ENCODE measurements at regions not wholly inside any gene's neighbourhood (a gene's known extent, or its start where the extent isn't known, plus 50 kb on each side); places are given as distances from the start of the nearest gene placed in this dataset.

DNA sequence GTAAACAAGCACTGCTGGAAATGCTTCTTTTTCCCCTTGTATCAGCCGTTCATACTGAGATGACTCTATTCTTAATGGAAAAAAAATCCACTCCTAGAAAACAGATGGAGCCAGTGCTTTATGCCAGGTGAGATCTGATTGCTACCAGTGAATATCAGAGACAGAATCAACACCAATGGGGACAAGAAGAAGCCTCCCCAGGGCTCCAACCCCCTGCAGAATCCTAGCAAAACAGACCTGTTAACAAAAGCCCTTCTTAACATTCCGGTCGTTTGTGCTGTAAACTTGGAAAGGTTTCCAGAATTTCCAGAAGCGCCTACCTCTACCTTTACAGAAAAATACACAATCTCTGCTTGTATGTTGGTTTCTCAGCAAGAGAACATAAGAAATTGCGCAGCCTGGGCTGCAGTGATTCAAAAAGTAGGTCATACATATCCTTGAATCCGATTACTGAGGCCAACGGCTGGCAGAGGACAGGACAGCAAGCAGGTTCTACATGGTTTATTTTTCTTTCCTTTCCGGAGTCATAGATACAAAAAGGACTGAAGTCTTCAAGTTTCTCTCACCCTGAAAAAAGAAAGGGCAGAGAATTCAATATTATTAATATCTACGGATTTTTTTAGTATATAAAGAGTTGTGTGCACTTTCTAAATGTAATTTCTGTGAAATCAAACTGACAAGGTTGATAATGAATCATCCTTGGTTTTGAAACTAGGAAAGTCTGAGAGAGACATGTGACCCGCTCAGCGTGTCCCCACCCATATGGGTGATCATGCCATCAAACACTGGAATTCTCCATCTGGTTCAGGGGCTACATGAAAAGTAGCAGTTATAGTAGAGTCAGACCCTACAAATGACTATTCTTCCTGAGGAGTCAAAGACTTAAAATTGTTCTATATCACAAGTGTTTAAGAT, 266.7 kb upstream of the MGAT5 start:
- H3K27me3 ChIP-seq (replicated peaks in 1 of 4; ENCODE audit: control extremely low read depth in 1 of 4, control insufficient read depth in 3 of 4, insufficient read depth in 4 of 4, low read length in 3 of 4): peaks cover 0 to 2% (median 0%) of the 10 kb centered on the region in 4 experiments
- DNase-seq: no peak
- no peaks in the 10 kb centered on the region for H3K4me1 ChIP-seq (ENCODE audit: control insufficient read depth in 2 of 2, insufficient read depth in 2 of 2, low read length in 2 of 2)
- ATAC-seq (ENCODE audit: low read depth): no peak
- H3K9ac ChIP-seq (ENCODE audit: low read length): no peak overlapping the region
- Mint-ChIP-seq H3K4me3 (no peak overlapping the region), H3K27ac (no peak overlapping the region), H3K4me1 (no peaks in the 10 kb centered on the region), H3K9me3 (ENCODE audit: insufficient read depth) (no peaks in the 10 kb centered on the region), H3K27me3 (peaks cover 4% of the 10 kb centered on the region)
- intact Hi-C loops (cut with micrococcal nuclease): no loop called here
- TF ChIP-seq EZH2 (IDR thresholded peaks at IDR 0.05; ENCODE audit: borderline replicate concordance, insufficient read depth, low read depth, low read length, poor library complexity, severe bottlenecking): no peak
- TF ChIP-seq CTCF (IDR thresholded peaks at IDR 0.05): no peak
- peaks cover 0 to 10% (median 0%) of the 10 kb centered on the region in 3 donors for H3K9me3 ChIP-seq (ENCODE audit: control extremely low read depth in 1 of 3, control insufficient read depth in 2 of 3, insufficient read depth in 1 of 3, low read length in 2 of 3)
- H3K4me2 ChIP-seq (replicated peaks; ENCODE audit: low read depth, low read length, poor library complexity, severe bottlenecking): no peak overlapping the region
- no peaks in the 10 kb centered on the region for H4K20me1 ChIP-seq (ENCODE audit: control insufficient read depth, insufficient read depth, low read length, poor library complexity, severe bottlenecking)
- WGBS (ENCODE audit: insufficient coverage): 80% methylated on average over 4 of the region's 11 CpGs
- H3K4me3 ChIP-seq (ENCODE audit: control extremely low read depth in 1 of 5, extremely low read depth in 1 of 5, insufficient read depth in 1 of 5, low read depth in 2 of 5, low read length in 4 of 5): no peak overlapping the region
- ChIA-PET CTCF (no interaction called here), POLR2A (no interaction called here)
- no peak overlapping the region for H2AFZ ChIP-seq (ENCODE audit: insufficient read depth, low read depth, low read length, poor library complexity, severe bottlenecking)
- H3K79me2 ChIP-seq (ENCODE audit: control insufficient read depth, insufficient read depth, low read length): no peaks in the 10 kb centered on the region
- H3K27ac ChIP-seq (ENCODE audit: low read length in 2 of 2): no peak overlapping the region
- no peaks in the 10 kb centered on the region for H3K36me3 ChIP-seq (replicated peaks in 1 of 2; ENCODE audit: control extremely low read depth in 1 of 2, control insufficient read depth in 1 of 2, extremely low read depth in 1 of 2, insufficient read depth in 2 of 2, low read length in 1 of 2)

GRCh38 chr2:133988316-133988891, 265.5 kb upstream of the MGAT5 start:
- 97% methylated on average over 10 of the region's 12 CpGs for WGBS (ENCODE audit: insufficient coverage)
- TF ChIP-seq EZH2 (IDR thresholded peaks at IDR 0.05; ENCODE audit: borderline replicate concordance, insufficient read depth, low read depth, low read length, poor library complexity, severe bottlenecking): no peak
- TF ChIP-seq CTCF (IDR thresholded peaks at IDR 0.05): no peak
- intact Hi-C loops (cut with micrococcal nuclease): no loop called here

More at GRCh38 chr2:133988316-133988891, 265.5 kb upstream of the MGAT5 start:
- H3K27ac ChIP-seq (ENCODE audit: low read length in 2 of 2): no peak overlapping the region
- no peak overlapping the region for H2AFZ ChIP-seq (ENCODE audit: insufficient read depth, low read depth, low read length, poor library complexity, severe bottlenecking)
- H3K27me3 Mint-ChIP-seq: peaks cover 4% of the 10 kb centered on the region
- POLR2A ChIA-PET: no interaction called here
- ATAC-seq (ENCODE audit: low read depth) (no peak), DNase-seq (no peak)
- H3K4me1 Mint-ChIP-seq: no peaks in the 10 kb centered on the region
- no peak overlapping the region for H3K4me2 ChIP-seq (replicated peaks; ENCODE audit: low read depth, low read length, poor library complexity, severe bottlenecking)
- H4K20me1 ChIP-seq (ENCODE audit: control insufficient read depth, insufficient read depth, low read length, poor library complexity, severe bottlenecking): no peaks in the 10 kb centered on the region
- H3K36me3 ChIP-seq (replicated peaks in 1 of 2; ENCODE audit: control extremely low read depth in 1 of 2, control insufficient read depth in 1 of 2, extremely low read depth in 1 of 2, insufficient read depth in 2 of 2, low read length in 1 of 2): no peaks in the 10 kb centered on the region
- H3K4me3 ChIP-seq (ENCODE audit: control extremely low read depth in 1 of 5, extremely low read depth in 1 of 5, insufficient read depth in 1 of 5, low read depth in 2 of 5, low read length in 4 of 5): no peak overlapping the region
- CTCF ChIA-PET: no interaction called here
- H3K9me3 ChIP-seq (ENCODE audit: control extremely low read depth in 1 of 3, control insufficient read depth in 2 of 3, insufficient read depth in 1 of 3, low read length in 2 of 3): peaks cover 0 to 9% (median 0%) of the 10 kb centered on the region in 3 donors
- H3K9ac ChIP-seq (ENCODE audit: low read length): no peak overlapping the region
- no peaks in the 10 kb centered on the region for H3K79me2 ChIP-seq (ENCODE audit: control insufficient read depth, insufficient read depth, low read length)
- H3K9me3 Mint-ChIP-seq (ENCODE audit: insufficient read depth): no peaks in the 10 kb centered on the region
- H3K27ac Mint-ChIP-seq: no peak overlapping the region
- H3K27me3 ChIP-seq (replicated peaks in 1 of 4; ENCODE audit: control extremely low read depth in 1 of 4, control insufficient read depth in 3 of 4, insufficient read depth in 4 of 4, low read length in 3 of 4): peaks cover 0 to 2% (median 0%) of the 10 kb centered on the region in 4 experiments
- no peaks in the 10 kb centered on the region for H3K4me1 ChIP-seq (ENCODE audit: control insufficient read depth in 2 of 2, insufficient read depth in 2 of 2, low read length in 2 of 2)
- H3K4me3 Mint-ChIP-seq: no peak overlapping the region
